Tibial artery (tissue), 4 donors: ENCODE measurements at regions not wholly inside any gene's neighbourhood (a gene's known extent, or its start where the extent isn't known, plus 50 kb on each side); places are given as distances from the start of the nearest gene placed in this dataset.

Experiments
- DNase-seq, 2 donors: peaks; one replicate each; pipeline ENCODE4 v3.0.0-alpha.2; 2019
- H3K27ac ChIP-seq, 2 donors: fragments of 200-600 bp; sonication (generic) in 1 of 2; 1 replicate in 1 of 2; 2 replicates in 1 of 2; pipeline ENCODE4 v1.5.1; 2018 to 2019; ENCODE audit warnings: mild to moderate bottlenecking in 1 of 2
- H3K27me3 ChIP-seq, 2 donors: fragments of 200-600 bp; sonication (generic) in 1 of 2; one replicate each; pipeline versions ENCODE4 v1.5.1 to v1.6.0; 2016 to 2019
- H3K36me3 ChIP-seq, 3 donors: fragments of 200-600 bp; sonication (generic) in 2 of 3; one replicate each; pipeline ENCODE4 v1.5.1; 2016 to 2019; ENCODE audit warnings: mild to moderate bottlenecking in 2 of 3
- H3K4me1 ChIP-seq, 4 donors: fragments of 200-600 bp; sonication (generic) in 2 of 4; 1 replicate in 3 of 4; 2 replicates in 1 of 4; pipeline ENCODE4 v1.5.1; 2016 to 2019
- H3K4me3 ChIP-seq, 2 donors: fragments of 200-600 bp; sonication (generic) in 1 of 2; 1 replicate in 1 of 2; 2 replicates in 1 of 2; pipeline ENCODE4 v1.5.1; 2018 to 2019; ENCODE audit warnings: mild to moderate bottlenecking in 2 of 2
- H3K9me3 ChIP-seq, 3 donors: fragments of 200-600 bp; sonication (generic) in 1 of 3; one replicate each; pipeline ENCODE4 v1.5.1; 2016 to 2019
- CTCF ChIP-seq, 2 experiments: fragments of 200-600 bp in 1 of 2; fragments of 450-650 bp in 1 of 2; IDR thresholded peaks; one replicate each; pipeline ENCODE4 v1.5.1; 2017 to 2019; ENCODE audit warnings: antibody characterized with exemption in 2 of 2, mild to moderate bottlenecking in 1 of 2, moderate library complexity in 1 of 2
- intact Hi-C: fragments of 100-400 bp; cut with DNase I; formaldehyde crosslinking; loops from one replicate; pipeline ENCODE4 v1.15.0; 2023; ENCODE audit warnings: low total_unique reads

GRCh38 chr6:106827081-106827480, 147.4 kb downstream of the CD24 start:
- DNase-seq = no peak
- intact Hi-C loops = no loop called here
- TF ChIP-seq CTCF (IDR thresholded peaks at IDR 0.05) = no peak
- Histone ChIP-seq H3K4me3 (no peak overlapping the region), H3K36me3 (no peaks in the 10 kb centered on the region), H3K27me3 (no peaks in the 10 kb centered on the region), H3K4me1 (no peaks in the 10 kb centered on the region), H3K9me3 (no peaks in the 10 kb centered on the region), H3K27ac (no peak overlapping the region)

- Histone ChIP-seq H3K4me1 (no peaks in the 10 kb centered on the region), H3K4me3 (no peak overlapping the region), H3K9me3 (no peaks in the 10 kb centered on the region), H3K27ac (no peak overlapping the region), H3K36me3 (no peaks in the 10 kb centered on the region), H3K27me3 (no peaks in the 10 kb centered on the region)
- intact Hi-C loops = no loop called here
- DNase-seq = no peak
- no peak for TF ChIP-seq CTCF (IDR thresholded peaks at IDR 0.05)
Measured at GRCh38 chr6:106825156-106825555, 149.4 kb downstream of the CD24 start.

GRCh38 chr6:106823732-106824351, 150.7 kb downstream of the CD24 start:
- no peaks in the 10 kb centered on the region for H3K9me3 ChIP-seq
- no peak overlapping the region for H3K27ac ChIP-seq
- no peak overlapping the region for H3K4me3 ChIP-seq
- no peak for DNase-seq
- no peaks in the 10 kb centered on the region for H3K4me1 ChIP-seq
- intact Hi-C loops = no loop called here
- H3K27me3 ChIP-seq = no peaks in the 10 kb centered on the region
- TF ChIP-seq CTCF (IDR thresholded peaks at IDR 0.05) = no peak
- no peaks in the 10 kb centered on the region for H3K36me3 ChIP-seq

GRCh38 chr6:106823058-106823457, 151.5 kb downstream of the CD24 start:
- no peak overlapping the region for H3K27ac ChIP-seq
- H3K36me3 ChIP-seq = no peaks in the 10 kb centered on the region
- H3K4me3 ChIP-seq = no peak overlapping the region
- intact Hi-C loops = no loop called here
- no peaks in the 10 kb centered on the region for H3K27me3 ChIP-seq
- no peak for DNase-seq
- H3K4me1 ChIP-seq = no peaks in the 10 kb centered on the region
- no peak for TF ChIP-seq CTCF (IDR thresholded peaks at IDR 0.05)
- no peaks in the 10 kb centered on the region for H3K9me3 ChIP-seq

- TF ChIP-seq CTCF (IDR thresholded peaks at IDR 0.05) = no peak
- Histone ChIP-seq H3K36me3 (no peaks in the 10 kb centered on the region), H3K27ac (no peak overlapping the region), H3K9me3 (no peaks in the 10 kb centered on the region), H3K4me3 (no peak overlapping the region), H3K4me1 (no peaks in the 10 kb centered on the region), H3K27me3 (no peaks in the 10 kb centered on the region)
- no peak for DNase-seq
- intact Hi-C loops = no loop called here
Measured at GRCh38 chr6:106820412-106820852, 154.1 kb downstream of the CD24 start.
